Ovary (tissue), 3 donors: ENCODE measurements at regions not wholly inside any gene's neighbourhood (a gene's known extent, or its start where the extent isn't known, plus 50 kb on each side); places are given as distances from the start of the nearest gene placed in this dataset.
"Not testable (repeated sequence)": the region's sequence is repeated elsewhere in the genome, so short reads cannot be mapped to it uniquely, and the experiment has no call there.

Experiments
- POLR2A ChIP-seq: fragments of 450-650 bp; IDR thresholded peaks from one replicate; pipeline ENCODE4 v1.6.1; 2017; ENCODE audit warnings: antibody characterized with exemption, mild to moderate bottlenecking, moderate library complexity
- TF ChIP-seq, protein P1 (sequence below), 3 donors: fragments of 450-650 bp in 2 of 3; fragments of 200-600 bp in 1 of 3; IDR thresholded peaks; one replicate each; pipeline versions ENCODE4 v1.5.1 to v1.8.0; 2016 to 2022; ENCODE audit warnings: antibody characterized with exemption in 3 of 3, mild to moderate bottlenecking in 1 of 3
- donor health status: DM: no; HTN: no; CAD: no.

- TF ChIP-seq, protein P1, sequence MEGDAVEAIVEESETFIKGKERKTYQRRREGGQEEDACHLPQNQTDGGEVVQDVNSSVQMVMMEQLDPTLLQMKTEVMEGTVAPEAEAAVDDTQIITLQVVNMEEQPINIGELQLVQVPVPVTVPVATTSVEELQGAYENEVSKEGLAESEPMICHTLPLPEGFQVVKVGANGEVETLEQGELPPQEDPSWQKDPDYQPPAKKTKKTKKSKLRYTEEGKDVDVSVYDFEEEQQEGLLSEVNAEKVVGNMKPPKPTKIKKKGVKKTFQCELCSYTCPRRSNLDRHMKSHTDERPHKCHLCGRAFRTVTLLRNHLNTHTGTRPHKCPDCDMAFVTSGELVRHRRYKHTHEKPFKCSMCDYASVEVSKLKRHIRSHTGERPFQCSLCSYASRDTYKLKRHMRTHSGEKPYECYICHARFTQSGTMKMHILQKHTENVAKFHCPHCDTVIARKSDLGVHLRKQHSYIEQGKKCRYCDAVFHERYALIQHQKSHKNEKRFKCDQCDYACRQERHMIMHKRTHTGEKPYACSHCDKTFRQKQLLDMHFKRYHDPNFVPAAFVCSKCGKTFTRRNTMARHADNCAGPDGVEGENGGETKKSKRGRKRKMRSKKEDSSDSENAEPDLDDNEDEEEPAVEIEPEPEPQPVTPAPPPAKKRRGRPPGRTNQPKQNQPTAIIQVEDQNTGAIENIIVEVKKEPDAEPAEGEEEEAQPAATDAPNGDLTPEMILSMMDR (IDR thresholded peaks at IDR 0.05): not testable (repeated sequence)
- not testable (repeated sequence) for TF ChIP-seq POLR2A
These were observed 56.8 kb upstream of the ARHGEF7 start for GRCh38 chr13:111058339-111058738.
